ENCODE measurements at regions not wholly inside any gene's neighbourhood (a gene's known extent, or its start where the extent isn't known, plus 50 kb on each side); places are given as distances from the start of the nearest gene placed in this dataset.

DNA sequence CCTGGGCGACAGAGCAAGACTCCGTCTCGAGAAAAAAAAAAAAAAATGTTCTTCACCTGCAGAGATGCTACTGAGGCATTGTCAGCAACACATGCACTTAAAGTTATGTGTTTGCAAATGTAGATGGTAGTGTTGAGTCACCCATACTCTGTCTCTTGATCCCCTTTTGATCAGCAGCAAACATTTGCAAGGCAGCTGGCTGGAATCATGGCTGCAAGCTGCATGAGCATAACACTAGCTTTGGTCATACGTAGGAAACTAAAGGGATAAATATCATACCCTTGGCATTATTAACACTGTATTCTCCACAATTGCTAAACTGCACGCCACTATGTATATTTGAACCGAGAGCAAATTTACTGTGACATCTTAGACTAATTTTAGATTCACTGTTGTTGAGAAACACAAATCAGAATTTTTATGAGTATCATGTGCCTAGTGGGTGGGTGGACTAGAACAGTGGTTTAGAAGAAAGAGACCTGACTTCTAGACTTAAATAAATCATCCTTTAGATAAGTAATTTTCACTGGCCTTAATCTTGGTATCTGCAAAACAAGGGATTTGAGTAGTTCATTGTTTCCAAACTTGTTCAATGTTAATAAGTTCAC lies 229.3 kb upstream of the MEOX2 start:
- TF ChIP-seq, protein P1, sequence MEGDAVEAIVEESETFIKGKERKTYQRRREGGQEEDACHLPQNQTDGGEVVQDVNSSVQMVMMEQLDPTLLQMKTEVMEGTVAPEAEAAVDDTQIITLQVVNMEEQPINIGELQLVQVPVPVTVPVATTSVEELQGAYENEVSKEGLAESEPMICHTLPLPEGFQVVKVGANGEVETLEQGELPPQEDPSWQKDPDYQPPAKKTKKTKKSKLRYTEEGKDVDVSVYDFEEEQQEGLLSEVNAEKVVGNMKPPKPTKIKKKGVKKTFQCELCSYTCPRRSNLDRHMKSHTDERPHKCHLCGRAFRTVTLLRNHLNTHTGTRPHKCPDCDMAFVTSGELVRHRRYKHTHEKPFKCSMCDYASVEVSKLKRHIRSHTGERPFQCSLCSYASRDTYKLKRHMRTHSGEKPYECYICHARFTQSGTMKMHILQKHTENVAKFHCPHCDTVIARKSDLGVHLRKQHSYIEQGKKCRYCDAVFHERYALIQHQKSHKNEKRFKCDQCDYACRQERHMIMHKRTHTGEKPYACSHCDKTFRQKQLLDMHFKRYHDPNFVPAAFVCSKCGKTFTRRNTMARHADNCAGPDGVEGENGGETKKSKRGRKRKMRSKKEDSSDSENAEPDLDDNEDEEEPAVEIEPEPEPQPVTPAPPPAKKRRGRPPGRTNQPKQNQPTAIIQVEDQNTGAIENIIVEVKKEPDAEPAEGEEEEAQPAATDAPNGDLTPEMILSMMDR (IDR thresholded peaks at IDR 0.05; ENCODE audit: low read length) = no peak
- no peak for TF ChIP-seq EZH2phosphoT487 (IDR thresholded peaks at IDR 0.05; ENCODE audit: low read length)

Measured in MM.1S (cell line).